ENCODE measurements at regions not wholly inside any gene's neighbourhood (a gene's known extent, or its start where the extent isn't known, plus 50 kb on each side); places are given as distances from the start of the nearest gene placed in this dataset.
A peak's percentile ranks its signal among the peaks of the same experiment; 100 is the strongest.

GRCh38 chr14:61226015-61226654, 55.0 kb downstream of the TMEM30B start:
- DNase-seq: no peak

- DNase-seq: no peak
Measured at GRCh38 chr14:61225344-61225743, 55.8 kb downstream of the TMEM30B start.

DNA sequence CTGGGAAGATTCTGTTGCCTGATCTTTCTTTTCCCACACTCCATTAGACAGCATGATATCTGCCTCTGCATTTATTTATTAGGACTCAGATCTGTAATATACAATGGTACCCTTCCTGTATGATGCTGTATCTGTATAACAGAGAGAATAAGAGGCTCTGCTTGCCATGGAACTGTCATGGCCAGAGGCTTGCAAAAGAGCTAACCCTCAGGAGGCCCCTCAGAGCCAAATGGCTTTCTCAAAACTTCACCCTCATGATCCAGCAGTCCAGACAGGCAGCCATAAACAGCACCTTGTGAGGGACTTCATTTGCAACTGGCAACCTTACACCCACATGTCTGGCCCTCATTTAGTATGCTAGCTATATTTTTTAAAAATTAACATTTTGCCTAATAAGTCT, 57.6 kb downstream of the TMEM30B start:
- DNase-seq: no peak

DNA sequence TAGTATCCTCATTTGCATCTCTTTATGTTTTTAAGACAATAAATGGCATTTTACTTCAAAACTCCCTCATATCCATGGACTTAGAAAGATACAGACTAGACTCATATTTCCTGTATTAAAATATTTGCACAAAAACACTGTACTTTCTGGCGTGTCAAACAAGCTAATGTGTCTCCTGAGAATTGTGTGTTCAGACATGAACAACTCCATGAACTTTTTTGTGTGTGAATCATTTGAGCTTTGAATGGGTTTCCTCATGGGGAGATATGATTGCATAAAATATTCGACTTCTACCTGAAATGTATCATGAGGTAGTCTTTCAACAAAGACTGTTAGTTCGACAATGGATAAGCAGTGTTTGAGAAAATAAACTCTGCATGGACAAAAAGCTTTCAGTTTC, 58.8 kb downstream of the TMEM30B start:
- no peak for DNase-seq

DNA sequence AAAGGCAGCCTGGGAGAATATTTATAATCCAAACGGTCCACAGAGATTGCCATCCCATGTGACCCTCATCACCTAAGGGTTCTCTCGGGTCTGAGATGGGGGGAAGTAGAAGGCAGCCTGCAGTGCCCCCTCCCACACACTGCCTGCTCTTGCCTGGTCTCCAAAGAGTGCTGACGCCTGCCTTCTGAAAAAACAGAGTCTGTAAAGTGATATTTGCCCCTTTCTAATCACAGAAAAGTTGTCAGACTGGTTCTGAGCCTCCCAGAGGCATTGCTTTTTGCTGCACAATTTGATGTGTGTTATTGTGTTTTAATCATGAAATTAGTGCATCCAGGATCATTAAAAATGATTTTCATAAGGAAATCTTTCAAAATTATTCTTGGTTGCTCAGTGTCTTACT, 59.2 kb downstream of the TMEM30B start:
- no peak for DNase-seq

DNA sequence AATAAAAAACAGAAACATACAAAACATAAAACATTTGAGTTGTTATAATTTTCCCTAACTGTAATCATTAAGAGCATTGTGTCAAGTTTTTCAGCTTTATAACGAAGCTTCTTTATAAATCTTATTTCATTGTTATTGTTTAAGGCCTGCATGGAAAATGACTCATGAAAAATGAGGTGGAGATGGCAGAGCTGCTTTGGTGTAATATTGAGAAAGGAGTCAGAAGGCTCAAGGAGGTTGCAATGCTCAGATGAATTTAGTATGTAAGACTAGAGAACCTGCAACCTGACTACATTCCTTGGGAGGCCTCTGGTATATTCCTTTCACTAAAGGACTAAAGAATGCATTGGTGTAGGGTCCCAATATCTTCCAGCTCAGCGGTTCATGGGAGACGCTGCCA, 61.5 kb downstream of the TMEM30B start:
- DNase-seq: no peak

DNA sequence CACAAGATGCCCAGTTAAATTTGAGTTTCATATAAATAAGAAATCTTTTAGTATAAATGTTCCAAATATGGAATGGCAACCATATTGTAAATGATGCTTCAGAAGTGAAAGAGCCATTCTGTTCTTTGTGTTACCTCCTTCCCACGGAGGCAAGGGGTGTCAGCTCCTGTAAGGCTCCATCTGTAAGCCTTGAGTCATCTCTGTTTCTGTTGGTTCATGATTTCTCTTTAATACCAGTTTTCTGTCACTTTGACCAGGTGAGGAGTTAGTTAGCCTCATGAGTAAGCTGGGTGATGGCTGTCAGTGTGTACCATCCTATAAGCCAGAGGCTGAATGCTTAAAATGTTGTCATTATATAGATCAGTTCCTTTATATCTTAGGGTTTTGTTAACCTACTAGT, 61.9 kb downstream of the TMEM30B start:
- DNase-seq: no peak

DNA sequence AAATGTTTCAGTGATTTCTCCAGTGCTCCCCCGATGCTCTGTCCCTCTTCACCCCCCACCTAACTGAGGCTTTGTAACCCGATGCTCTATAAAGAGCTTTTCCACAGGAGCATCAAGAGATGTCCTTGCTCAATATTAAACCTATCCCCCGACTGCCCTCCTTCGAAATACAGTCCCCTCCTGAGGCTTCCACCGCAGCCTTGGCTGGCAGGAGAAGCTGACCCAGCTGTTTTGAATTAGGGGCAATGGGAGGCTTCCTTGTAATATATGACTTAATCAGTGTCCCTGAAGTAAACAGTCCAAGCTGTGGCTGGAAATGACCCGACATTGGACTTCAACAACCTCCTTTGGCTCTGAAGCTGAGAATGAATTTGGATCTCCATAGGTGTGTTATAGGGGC, 62.4 kb downstream of the TMEM30B start:
- DNase-seq: no peak

DNA sequence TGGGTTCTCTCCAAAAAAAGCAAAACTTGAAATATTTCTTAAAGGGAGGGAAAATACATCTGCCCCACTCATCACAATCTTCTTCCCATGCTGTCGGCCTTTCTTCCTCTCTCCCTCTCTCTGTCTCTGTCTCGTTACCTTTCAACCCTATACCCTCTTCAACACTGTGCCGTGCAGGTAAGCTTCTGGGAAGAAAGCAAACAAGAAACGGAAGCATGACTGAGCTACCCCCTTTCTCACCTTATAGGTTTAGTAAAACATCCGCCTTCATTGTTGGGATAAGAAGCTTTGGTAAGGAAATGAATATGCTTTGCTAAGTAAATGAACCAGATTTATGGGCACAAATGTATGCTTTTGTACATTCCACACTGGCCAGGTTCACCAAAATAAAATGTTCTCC, 63.0 kb downstream of the TMEM30B start:
- DNase-seq: no peak

- no peak for DNase-seq
Measured at GRCh38 chr14:61217516-61217915, 63.6 kb downstream of the TMEM30B start.

GRCh38 chr14:61215222-61216020, 65.7 kb downstream of the TMEM30B start:
- no peak for DNase-seq

DNA sequence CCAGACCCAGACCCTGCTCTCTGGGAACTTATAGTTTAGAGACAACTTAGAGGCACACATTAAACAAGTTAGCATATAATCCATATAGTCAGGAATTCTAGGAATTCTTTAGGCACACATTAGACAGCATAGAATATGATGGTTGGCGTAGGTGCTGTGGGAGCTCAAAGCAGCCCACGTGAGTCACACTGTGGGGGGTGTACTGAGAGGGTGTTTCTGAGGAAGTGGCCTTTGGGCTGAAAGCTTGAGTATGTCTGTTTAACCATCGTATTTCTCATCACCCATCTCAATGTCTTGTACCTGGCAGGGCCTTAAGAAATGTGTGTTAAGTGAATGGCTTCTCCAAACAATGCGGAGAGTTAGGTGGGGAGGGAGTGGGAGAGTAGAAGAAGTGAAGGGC, 67.2 kb downstream of the TMEM30B start:
- no peak for DNase-seq

DNA sequence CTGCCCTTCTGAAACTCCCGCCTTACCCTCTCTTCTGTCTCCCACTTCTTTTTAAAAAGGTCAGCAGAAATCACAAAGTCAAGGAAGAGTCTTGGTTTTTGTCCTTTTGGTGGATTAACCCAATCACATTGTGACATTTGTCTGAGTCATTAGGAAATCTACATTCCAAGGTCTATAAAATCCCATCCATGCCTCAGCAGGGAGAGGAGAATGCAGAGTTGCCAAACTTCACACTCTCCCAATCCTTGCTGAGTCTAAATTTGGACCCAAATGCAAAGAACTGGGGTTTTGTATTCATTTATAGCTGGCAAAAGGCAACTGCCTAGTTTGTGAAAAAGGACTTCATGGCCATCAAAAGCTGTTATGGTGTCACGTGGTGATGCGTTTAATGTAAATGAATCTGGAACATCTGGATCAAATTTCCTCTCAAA, 67.9 kb downstream of the TMEM30B start:
- DNase-seq: no peak

DNA sequence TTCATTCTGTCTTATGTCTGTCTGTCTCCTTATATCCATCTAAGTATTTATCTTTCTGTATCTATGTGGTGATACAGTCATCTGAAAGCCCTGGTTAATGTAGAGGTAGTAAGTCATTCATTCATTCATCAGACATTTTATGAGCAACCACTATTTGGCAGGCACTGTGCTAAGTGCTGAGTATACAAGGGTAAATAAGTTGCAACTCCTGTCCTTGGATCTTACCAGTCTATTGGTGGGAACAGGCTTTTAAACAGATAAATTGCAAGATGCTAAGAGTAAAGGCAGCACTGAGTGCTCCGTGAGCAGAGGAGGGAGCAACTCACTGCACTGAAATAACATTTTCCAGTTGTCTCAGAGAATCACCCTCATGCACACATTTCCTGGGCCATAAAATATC, 68.6 kb downstream of the TMEM30B start:
- no peak for DNase-seq

DNA sequence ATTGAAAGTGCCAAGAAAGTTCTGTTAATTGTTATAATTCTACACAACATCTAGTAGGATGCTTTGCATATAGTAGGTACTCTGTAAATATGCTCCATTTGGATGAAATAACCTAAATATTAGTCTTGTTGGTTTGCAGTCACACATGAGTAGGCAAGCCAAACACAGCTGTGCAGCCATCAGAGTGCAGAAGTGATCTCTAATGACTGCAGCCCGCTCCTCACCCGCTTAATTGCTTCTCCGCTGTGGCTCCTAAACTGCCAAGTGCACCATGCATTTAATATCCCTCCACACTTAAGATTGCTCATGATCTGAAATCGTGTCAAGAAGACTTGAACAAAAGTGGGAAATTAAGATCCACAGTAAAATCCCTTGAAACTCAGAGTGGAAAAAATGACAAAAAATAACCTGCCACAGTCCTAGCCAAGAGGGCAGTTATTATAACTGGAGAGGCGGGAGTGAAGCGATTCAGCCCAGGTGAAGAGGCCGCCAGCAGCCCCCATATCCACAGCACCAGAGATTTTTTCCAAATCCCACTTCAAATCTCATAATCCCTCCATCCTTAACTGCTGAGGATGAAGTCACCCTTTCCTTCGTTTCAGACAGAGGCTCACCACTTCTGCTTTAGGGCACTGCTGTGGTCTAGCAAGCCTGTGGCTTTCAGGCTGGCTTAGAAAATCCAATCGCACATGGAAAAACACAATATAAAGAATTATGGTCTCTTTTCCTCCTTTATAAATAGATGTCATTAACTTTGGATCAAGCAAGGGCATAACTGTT, 69.5 kb downstream of the TMEM30B start:
- DNase-seq: peak; percentile 81

DNA sequence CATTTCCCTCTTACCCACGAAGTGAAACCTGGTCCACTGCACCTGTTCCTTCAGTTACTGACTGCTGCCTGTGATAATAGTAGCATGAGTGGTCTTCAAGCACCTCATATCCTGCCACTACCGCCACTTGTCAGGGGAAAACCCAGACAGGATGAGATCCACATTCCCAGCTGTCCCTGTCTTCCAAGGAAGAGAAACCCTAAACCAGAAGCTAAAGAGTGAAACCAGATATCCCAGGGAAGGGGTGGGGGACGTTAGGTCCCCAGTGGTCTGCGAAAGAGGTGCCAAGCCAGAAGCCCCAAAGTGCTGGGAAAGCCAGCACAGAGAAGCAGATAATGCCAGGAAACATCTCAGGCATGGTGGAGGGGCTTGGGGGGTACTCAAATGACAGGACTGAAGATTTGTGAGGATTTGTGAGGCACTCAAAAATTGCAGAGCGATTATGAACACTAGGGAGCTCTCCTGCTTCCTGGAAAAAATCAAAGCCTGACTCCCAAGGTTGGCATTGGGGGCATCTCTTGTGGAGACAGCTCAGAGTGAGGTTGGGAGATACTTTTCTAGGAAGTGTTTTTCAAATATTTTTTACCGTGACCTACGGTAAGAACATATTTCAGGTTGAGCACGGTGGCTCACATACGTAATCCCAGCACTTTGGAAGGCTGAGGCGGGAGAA, 77.9 kb downstream of the TMEM30B start:
- no peak for DNase-seq

DNA sequence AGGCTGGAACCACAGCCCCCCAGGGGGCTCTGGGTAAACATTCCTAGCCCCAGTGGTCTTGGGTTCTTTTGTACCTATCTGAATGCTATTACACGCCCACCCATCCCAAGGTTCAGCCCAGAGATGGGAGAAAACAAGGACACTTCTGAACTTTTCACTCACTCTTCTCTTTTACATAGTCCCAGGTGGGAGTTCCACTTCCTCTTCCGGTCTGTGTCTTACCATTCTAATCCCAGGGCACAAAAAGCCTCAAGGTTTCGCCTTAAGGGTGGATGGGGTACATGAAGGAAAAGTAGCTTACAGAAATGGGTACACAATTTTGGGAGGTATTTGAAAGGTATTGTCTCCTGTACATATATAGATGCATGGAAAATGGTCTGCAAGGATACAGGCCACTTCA, 79.0 kb downstream of the TMEM30B start:
- no peak for DNase-seq

GRCh38 chr14:61201171-61201570, 80.0 kb downstream of the TMEM30B start:
- no peak for DNase-seq

- no peak for DNase-seq
Measured at GRCh38 chr14:61197416-61197815, 83.7 kb downstream of the TMEM30B start.

- DNase-seq: no peak
Measured at GRCh38 chr14:61196792-61197191, 84.3 kb downstream of the TMEM30B start.

DNA sequence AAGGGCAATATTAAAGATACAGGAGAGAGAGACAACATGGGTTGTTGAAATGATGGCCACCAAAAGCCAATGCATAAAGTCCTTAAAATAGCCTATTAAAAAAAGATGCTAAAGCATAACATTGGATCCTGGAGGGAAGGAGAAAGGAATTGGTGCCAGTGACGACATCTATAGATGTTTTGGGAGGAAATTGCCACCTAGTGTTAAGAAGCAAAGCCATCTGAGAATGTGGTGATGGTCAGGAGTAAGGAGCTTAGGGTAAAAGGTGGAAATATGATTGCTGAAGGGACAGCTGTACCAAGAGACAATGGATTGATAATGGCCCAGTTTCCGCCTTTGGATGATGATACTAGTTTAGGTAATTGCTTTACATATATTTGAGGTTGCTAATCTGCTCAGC, 85.1 kb downstream of the TMEM30B start:
- no peak for DNase-seq

DNA sequence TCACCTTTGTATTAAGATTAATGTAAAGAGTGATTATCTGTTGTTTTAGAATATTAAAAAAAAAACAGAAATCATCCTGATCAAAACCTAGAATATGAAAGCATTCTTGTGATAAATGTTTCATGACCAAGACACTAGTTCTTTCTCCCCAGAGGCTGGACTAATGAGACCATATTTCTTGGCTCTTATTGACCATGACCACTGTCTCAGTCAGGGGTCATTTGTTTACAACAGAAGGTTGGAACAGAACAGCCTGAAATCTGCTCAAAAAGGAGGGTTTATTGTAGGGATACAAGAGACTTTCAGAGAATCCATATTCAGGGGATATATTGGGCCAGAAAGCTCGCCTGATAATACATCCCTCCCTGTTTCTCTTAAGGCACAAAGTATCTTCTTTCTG, 87.7 kb downstream of the TMEM30B start:
- DNase-seq: no peak

GRCh38 chr14:61192989-61193388, 88.1 kb downstream of the TMEM30B start:
- no peak for DNase-seq
